Stimulated activated CD4-positive, alpha-beta T cell treated with anti-CD3 and anti-CD28 coated beads, Interleukin-15, amount 100 ng/mL, for 24 hours (primary cell): ENCODE measurements at regions not wholly inside any gene's neighbourhood (a gene's known extent, or its start where the extent isn't known, plus 50 kb on each side); places are given as distances from the start of the nearest gene placed in this dataset.
"Not testable (repeated sequence)": the region's sequence is repeated elsewhere in the genome, so short reads cannot be mapped to it uniquely, and the experiment has no call there.

ENCODE experiments used
- DNase-seq: peaks from one replicate; pipeline ENCODE4 v3.0.0-alpha.2; 2020

GRCh38 chr22:34763496-34763895 lies 302.5 kb upstream of the ISX start:
- DNase-seq: no peak

GRCh38 chr22:34765115-34765514 lies 300.8 kb upstream of the ISX start:
- no peak for DNase-seq

GRCh38 chr22:34769361-34769760 lies 296.6 kb upstream of the ISX start:
- DNase-seq: no peak

GRCh38 chr22:34776817-34777216 lies 289.1 kb upstream of the ISX start:
- DNase-seq: no peak

- DNase-seq: no peak
Observed at GRCh38 chr22:34781681-34782080, 284.3 kb upstream of the ISX start.

GRCh38 chr22:34783436-34783835 lies 282.5 kb upstream of the ISX start:
- DNase-seq: no peak

- DNase-seq: no peak
Observed at GRCh38 chr22:34784056-34784455, 281.9 kb upstream of the ISX start.

GRCh38 chr22:34797826-34798225 lies 268.1 kb upstream of the ISX start:
- no peak for DNase-seq

GRCh38 chr22:34798605-34799004 lies 267.4 kb upstream of the ISX start:
- DNase-seq: no peak

GRCh38 chr22:34800260-34800980 lies 265.5 kb upstream of the ISX start:
- no peak for DNase-seq

- no peak for DNase-seq
Observed at GRCh38 chr22:34801221-34801620, 264.7 kb upstream of the ISX start.

GRCh38 chr22:34804091-34804490 lies 261.9 kb upstream of the ISX start:
- no peak for DNase-seq

- DNase-seq: no peak
Observed at GRCh38 chr22:34804604-34805003, 261.4 kb upstream of the ISX start.

GRCh38 chr22:34805771-34806170 lies 260.2 kb upstream of the ISX start:
- DNase-seq: no peak

- no peak for DNase-seq
Observed at GRCh38 chr22:34808618-34809017, 257.3 kb upstream of the ISX start.

- no peak for DNase-seq
Observed at GRCh38 chr22:34812631-34813030, 253.3 kb upstream of the ISX start.

- no peak for DNase-seq
Observed at GRCh38 chr22:34814260-34815025, 251.5 kb upstream of the ISX start.

- DNase-seq: no peak
Observed at GRCh38 chr22:34829485-34829884, 236.5 kb upstream of the ISX start.

- no peak for DNase-seq
Observed at GRCh38 chr22:34834059-34834458, 231.9 kb upstream of the ISX start.

GRCh38 chr22:34834541-34834940 lies 231.4 kb upstream of the ISX start:
- DNase-seq: not testable (repeated sequence)

- no peak for DNase-seq
Observed at GRCh38 chr22:34841331-34841771, 224.6 kb upstream of the ISX start.

GRCh38 chr22:34841911-34842310 lies 224.0 kb upstream of the ISX start:
- no peak for DNase-seq

- no peak for DNase-seq
Observed at GRCh38 chr22:34842630-34843029, 223.3 kb upstream of the ISX start.

GRCh38 chr22:34843743-34844142 lies 222.2 kb upstream of the ISX start:
- not testable (repeated sequence) for DNase-seq

GRCh38 chr22:34845391-34845790 lies 220.6 kb upstream of the ISX start:
- no peak for DNase-seq
